Lower lobe of right lung (tissue), 2 donors: ENCODE measurements at regions not wholly inside any gene's neighbourhood (a gene's known extent, or its start where the extent isn't known, plus 50 kb on each side); places are given as distances from the start of the nearest gene placed in this dataset.
A peak's percentile ranks its signal among the peaks of the same experiment; 100 is the strongest.

Experiments used
- ATAC-seq, 2 donors: fragments of 200-7000 bp; cut with Tn5 transposase; one replicate each; pipeline ENCODE4 v1.9.1; 2020 to 2022; ENCODE audit warnings: mild to moderate bottlenecking in 2 of 2, moderate library complexity in 2 of 2
- DNase-seq: peaks from one replicate; pipeline ENCODE4 v3.0.0-alpha.2; 2020
- H3K27ac ChIP-seq: fragments of 200-600 bp; one replicate; pipeline ENCODE4 v1.8.0; 2022
- H3K27me3 ChIP-seq: fragments of 200-600 bp; one replicate; pipeline ENCODE4 v1.8.0; 2022; ENCODE audit warnings: low read depth
- H3K36me3 ChIP-seq: fragments of 200-600 bp; one replicate; pipeline ENCODE4 v1.8.0; 2022; ENCODE audit warnings: mild to moderate bottlenecking
- H3K4me1 ChIP-seq: fragments of 200-600 bp; one replicate; pipeline ENCODE4 v1.8.0; 2022
- H3K4me3 ChIP-seq: fragments of 200-600 bp; one replicate; pipeline ENCODE4 v1.8.0; 2022; ENCODE audit warnings: mild to moderate bottlenecking
- H3K9me3 ChIP-seq: fragments of 200-600 bp; one replicate; pipeline ENCODE4 v1.8.0; 2022
- CTCF ChIP-seq: fragments of 200-600 bp; IDR thresholded peaks from one replicate; pipeline ENCODE4 v1.8.0; 2022; ENCODE audit warnings: antibody characterized with exemption, mild to moderate bottlenecking
- intact Hi-C: fragments of 100-400 bp; cut with DNase I; formaldehyde crosslinking; loops from one replicate; pipeline ENCODE4 v1.11.0; 2022
- donor health status: DM: no; HTN: yes; CAD: no; lungs with severe emphysema.

- Histone ChIP-seq H3K27ac (no peak overlapping the region), H3K4me1 (no peaks in the 10 kb centered on the region), H3K36me3 (no peaks in the 10 kb centered on the region), H3K27me3 (peaks cover 19% of the 10 kb centered on the region), H3K4me3 (no peak overlapping the region), H3K9me3 (no peaks in the 10 kb centered on the region)
- DNase-seq: no peak
- intact Hi-C loops: no loop called here
- ATAC-seq: peak in 1 of 2 donors; percentile 37
- no peak for TF ChIP-seq CTCF
These were observed 365.1 kb upstream of the SFSWAP start for GRCh38 chr12:131345521-131346436.

- no peak overlapping the region for H3K27ac ChIP-seq
- ATAC-seq: no peak
These were observed 364.1 kb upstream of the SFSWAP start for GRCh38 chr12:131346555-131347344.

GRCh38 chr12:131347345-131347714 lies 363.6 kb upstream of the SFSWAP start:
- peaks cover 28% of the 10 kb centered on the region for H3K27me3 ChIP-seq
- no peak for ATAC-seq
- H3K36me3 ChIP-seq: no peaks in the 10 kb centered on the region
- no peak overlapping the region for H3K4me3 ChIP-seq
- no peak for DNase-seq
- no peak for TF ChIP-seq CTCF
- H3K27ac ChIP-seq: no peak overlapping the region
- no peaks in the 10 kb centered on the region for H3K9me3 ChIP-seq
- intact Hi-C loops: no loop called here
- H3K4me1 ChIP-seq: no peaks in the 10 kb centered on the region

More at GRCh38 chr12:131346555-131347344, 364.1 kb upstream of the SFSWAP start:
- no peak overlapping the region for H3K4me3 ChIP-seq
- H3K36me3 ChIP-seq: no peaks in the 10 kb centered on the region
- no peak for DNase-seq
- no peaks in the 10 kb centered on the region for H3K4me1 ChIP-seq
- peaks cover 27% of the 10 kb centered on the region for H3K27me3 ChIP-seq
- TF ChIP-seq CTCF: no peak
- intact Hi-C loops: no loop called here
- H3K9me3 ChIP-seq: no peaks in the 10 kb centered on the region

- Histone ChIP-seq H3K4me3 (no peak overlapping the region), H3K27me3 (peaks cover 28% of the 10 kb centered on the region), H3K36me3 (no peaks in the 10 kb centered on the region), H3K27ac (no peak overlapping the region), H3K4me1 (no peaks in the 10 kb centered on the region), H3K9me3 (no peaks in the 10 kb centered on the region)
- no peak for DNase-seq
- ATAC-seq: no peak
- intact Hi-C loops: no loop called here
- no peak for TF ChIP-seq CTCF
These were observed 363.2 kb upstream of the SFSWAP start for GRCh38 chr12:131347732-131348131.

GRCh38 chr12:131348231-131348630 lies 362.7 kb upstream of the SFSWAP start:
- Histone ChIP-seq H3K4me1 (no peaks in the 10 kb centered on the region), H3K4me3 (no peak overlapping the region), H3K27me3 (peaks cover 28% of the 10 kb centered on the region), H3K36me3 (no peaks in the 10 kb centered on the region), H3K9me3 (no peaks in the 10 kb centered on the region), H3K27ac (no peak overlapping the region)
- intact Hi-C loops: no loop called here
- no peak for DNase-seq
- TF ChIP-seq CTCF: no peak
- no peak for ATAC-seq
